ENCODE measurements at regions not wholly inside any gene's neighbourhood (a gene's known extent, or its start where the extent isn't known, plus 50 kb on each side); places are given as distances from the start of the nearest gene placed in this dataset.

DNA sequence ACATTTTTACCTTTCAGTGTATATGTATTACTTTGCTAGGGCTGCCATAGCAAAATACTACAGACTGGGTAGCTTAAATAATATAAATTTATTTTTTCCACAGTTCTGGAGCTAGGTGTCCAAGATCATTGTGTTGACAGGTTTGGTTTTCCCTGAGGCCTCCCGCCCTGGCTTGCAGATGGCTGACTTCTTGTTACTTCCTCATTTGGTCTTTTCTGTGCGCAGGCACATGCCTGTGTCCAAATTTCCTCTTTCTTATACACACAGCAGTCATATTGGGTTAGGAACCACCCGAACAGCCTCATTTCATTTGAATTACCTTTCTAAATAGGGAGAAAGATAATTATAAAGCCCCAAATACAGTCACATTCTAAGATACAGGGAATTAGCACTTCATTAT is 521.6 kb upstream of the SORCS1 start:
- ATAC-seq = no peak
- in situ Hi-C loops (cut with HindIII; ENCODE audit: low pct_unique_long_range_greater_than_20kb, low sequenced_read_pairs) = no loop called here
- Histone ChIP-seq H3K36me3 (ENCODE audit: control insufficient read depth, insufficient read depth, low read length) (no peaks in the 10 kb centered on the region), H3K9me3 (ENCODE audit: control insufficient read depth, insufficient read depth, low read depth, low read length) (no peaks in the 10 kb centered on the region; the same call in 1 of the 2 replicates), H3K27me3 (ENCODE audit: control insufficient read depth, insufficient read depth, low read length) (no peaks in the 10 kb centered on the region), H3K4me1 (ENCODE audit: control insufficient read depth, insufficient read depth, low read length) (no peaks in the 10 kb centered on the region), H3K4me3 (ENCODE audit: low read depth in 2 of 2, low read length in 2 of 2) (no peak overlapping the region), H3K27ac (ENCODE audit: low read length) (no peak overlapping the region)
- no peak for DNase-seq (ENCODE audit: low read depth, low spot score)
- intact Hi-C loops (cut with micrococcal nuclease; ENCODE audit: unreplicated experiment) = no loop called here
- POLR2A ChIA-PET = interaction anchor here (0.6 kb wide), 1 partner anchor 1974 kb away, joined by 6 read pairs; no protein-coding TSS in a partner anchor
- no TSS peak for BruUV-seq (replicated peaks)
- TF ChIP-seq TCF7L2 (IDR thresholded peaks at IDR 0.05; ENCODE audit: low read depth, low read length) (no peak), POLR2AphosphoS5 (IDR thresholded peaks at IDR 0.05; ENCODE audit: low read depth, low read length) (no peak)
- TF ChIP-seq, protein P1, sequence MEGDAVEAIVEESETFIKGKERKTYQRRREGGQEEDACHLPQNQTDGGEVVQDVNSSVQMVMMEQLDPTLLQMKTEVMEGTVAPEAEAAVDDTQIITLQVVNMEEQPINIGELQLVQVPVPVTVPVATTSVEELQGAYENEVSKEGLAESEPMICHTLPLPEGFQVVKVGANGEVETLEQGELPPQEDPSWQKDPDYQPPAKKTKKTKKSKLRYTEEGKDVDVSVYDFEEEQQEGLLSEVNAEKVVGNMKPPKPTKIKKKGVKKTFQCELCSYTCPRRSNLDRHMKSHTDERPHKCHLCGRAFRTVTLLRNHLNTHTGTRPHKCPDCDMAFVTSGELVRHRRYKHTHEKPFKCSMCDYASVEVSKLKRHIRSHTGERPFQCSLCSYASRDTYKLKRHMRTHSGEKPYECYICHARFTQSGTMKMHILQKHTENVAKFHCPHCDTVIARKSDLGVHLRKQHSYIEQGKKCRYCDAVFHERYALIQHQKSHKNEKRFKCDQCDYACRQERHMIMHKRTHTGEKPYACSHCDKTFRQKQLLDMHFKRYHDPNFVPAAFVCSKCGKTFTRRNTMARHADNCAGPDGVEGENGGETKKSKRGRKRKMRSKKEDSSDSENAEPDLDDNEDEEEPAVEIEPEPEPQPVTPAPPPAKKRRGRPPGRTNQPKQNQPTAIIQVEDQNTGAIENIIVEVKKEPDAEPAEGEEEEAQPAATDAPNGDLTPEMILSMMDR (IDR thresholded peaks at IDR 0.05) = no peak
- CTCF ChIA-PET = no interaction called here

DNA sequence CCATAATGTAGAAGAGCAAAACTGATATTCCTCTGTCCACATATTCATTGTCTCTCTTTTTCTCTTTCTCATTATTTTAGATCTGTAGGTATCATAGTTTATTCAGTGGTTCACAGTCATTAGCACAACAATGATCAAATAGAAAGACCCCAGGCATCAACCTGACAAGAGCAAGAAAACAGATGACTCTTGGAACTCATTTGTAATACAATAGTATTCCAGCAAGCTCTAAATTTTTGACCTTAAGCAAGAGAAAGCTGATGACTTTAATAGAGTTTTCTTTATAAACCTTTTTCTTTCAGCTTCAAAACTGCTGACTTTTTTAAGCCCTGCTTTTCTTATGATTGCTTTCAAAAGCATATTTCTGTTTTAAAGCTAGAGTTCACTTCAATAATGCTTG is 507.5 kb upstream of the SORCS1 start:
- Histone ChIP-seq H3K4me3 (ENCODE audit: low read depth in 2 of 2, low read length in 2 of 2) (no peak overlapping the region), H3K27ac (ENCODE audit: low read length) (no peak overlapping the region), H3K4me1 (ENCODE audit: control insufficient read depth, insufficient read depth, low read length) (no peaks in the 10 kb centered on the region), H3K36me3 (ENCODE audit: control insufficient read depth, insufficient read depth, low read length) (no peaks in the 10 kb centered on the region), H3K27me3 (ENCODE audit: control insufficient read depth, insufficient read depth, low read length) (no peaks in the 10 kb centered on the region), H3K9me3 (ENCODE audit: control insufficient read depth, insufficient read depth, low read depth, low read length) (peaks cover 5% of the 10 kb centered on the region; the same call in 1 of the 2 replicates)
- no peak for ATAC-seq
- TF ChIP-seq TCF7L2 (IDR thresholded peaks at IDR 0.05; ENCODE audit: low read depth, low read length) = no peak
- TF ChIP-seq, protein P2, sequence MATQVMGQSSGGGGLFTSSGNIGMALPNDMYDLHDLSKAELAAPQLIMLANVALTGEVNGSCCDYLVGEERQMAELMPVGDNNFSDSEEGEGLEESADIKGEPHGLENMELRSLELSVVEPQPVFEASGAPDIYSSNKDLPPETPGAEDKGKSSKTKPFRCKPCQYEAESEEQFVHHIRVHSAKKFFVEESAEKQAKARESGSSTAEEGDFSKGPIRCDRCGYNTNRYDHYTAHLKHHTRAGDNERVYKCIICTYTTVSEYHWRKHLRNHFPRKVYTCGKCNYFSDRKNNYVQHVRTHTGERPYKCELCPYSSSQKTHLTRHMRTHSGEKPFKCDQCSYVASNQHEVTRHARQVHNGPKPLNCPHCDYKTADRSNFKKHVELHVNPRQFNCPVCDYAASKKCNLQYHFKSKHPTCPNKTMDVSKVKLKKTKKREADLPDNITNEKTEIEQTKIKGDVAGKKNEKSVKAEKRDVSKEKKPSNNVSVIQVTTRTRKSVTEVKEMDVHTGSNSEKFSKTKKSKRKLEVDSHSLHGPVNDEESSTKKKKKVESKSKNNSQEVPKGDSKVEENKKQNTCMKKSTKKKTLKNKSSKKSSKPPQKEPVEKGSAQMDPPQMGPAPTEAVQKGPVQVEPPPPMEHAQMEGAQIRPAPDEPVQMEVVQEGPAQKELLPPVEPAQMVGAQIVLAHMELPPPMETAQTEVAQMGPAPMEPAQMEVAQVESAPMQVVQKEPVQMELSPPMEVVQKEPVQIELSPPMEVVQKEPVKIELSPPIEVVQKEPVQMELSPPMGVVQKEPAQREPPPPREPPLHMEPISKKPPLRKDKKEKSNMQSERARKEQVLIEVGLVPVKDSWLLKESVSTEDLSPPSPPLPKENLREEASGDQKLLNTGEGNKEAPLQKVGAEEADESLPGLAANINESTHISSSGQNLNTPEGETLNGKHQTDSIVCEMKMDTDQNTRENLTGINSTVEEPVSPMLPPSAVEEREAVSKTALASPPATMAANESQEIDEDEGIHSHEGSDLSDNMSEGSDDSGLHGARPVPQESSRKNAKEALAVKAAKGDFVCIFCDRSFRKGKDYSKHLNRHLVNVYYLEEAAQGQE (IDR thresholded peaks at IDR 0.05; ENCODE audit: insufficient read depth in 1 of 2, low read depth in 2 of 2, low read length in 1 of 2) = no peak
- TF ChIP-seq POLR2AphosphoS5 (IDR thresholded peaks at IDR 0.05; ENCODE audit: low read depth, low read length) = no peak
- TF ChIP-seq, protein P1 (IDR thresholded peaks at IDR 0.05) = no peak
- no peak for TF ChIP-seq SIN3A (IDR thresholded peaks at IDR 0.05; ENCODE audit: borderline replicate concordance, insufficient read depth, low read depth, low read length)
- intact Hi-C loops (cut with micrococcal nuclease; ENCODE audit: unreplicated experiment) (no loop called here), in situ Hi-C loops (cut with HindIII; ENCODE audit: low pct_unique_long_range_greater_than_20kb, low sequenced_read_pairs) (no loop called here)
- POLR2A ChIA-PET = no interaction called here
- BruUV-seq (replicated peaks) = no TSS peak
- CTCF ChIA-PET = no interaction called here
- no peak for DNase-seq (ENCODE audit: low read depth, low spot score)

Data from Panc1 (cell line).